Upper lobe of right lung (tissue), 1 donor: ENCODE measurements at regions not wholly inside any gene's neighbourhood (a gene's known extent, or its start where the extent isn't known, plus 50 kb on each side); places are given as distances from the start of the nearest gene placed in this dataset.
"Not testable (repeated sequence)": the region's sequence is repeated elsewhere in the genome, so short reads cannot be mapped to it uniquely, and the experiment has no call there.

Experiments used
- ATAC-seq: fragments of 200-7000 bp; cut with Tn5 transposase; one replicate; pipeline ENCODE4 v1.9.1; 2020; ENCODE audit warnings: mild to moderate bottlenecking, moderate library complexity
- DNase-seq: peaks from one replicate; pipeline ENCODE4 v3.0.0-alpha.2; 2020
- H3K27ac ChIP-seq: fragments of 200-600 bp; one replicate; pipeline ENCODE4 v1.8.0; 2022
- H3K27me3 ChIP-seq: fragments of 200-600 bp; one replicate; pipeline ENCODE4 v1.8.0; 2022; ENCODE audit warnings: mild to moderate bottlenecking
- H3K36me3 ChIP-seq: fragments of 200-600 bp; one replicate; pipeline ENCODE4 v1.8.0; 2022
- H3K4me1 ChIP-seq: fragments of 200-600 bp; one replicate; pipeline ENCODE4 v1.8.0; 2022
- H3K4me3 ChIP-seq: fragments of 200-600 bp; one replicate; pipeline ENCODE4 v1.8.0; 2022; ENCODE audit warnings: mild to moderate bottlenecking
- H3K9me3 ChIP-seq: fragments of 200-600 bp; one replicate; pipeline ENCODE4 v1.8.0; 2022
- intact Hi-C: fragments of 100-400 bp; cut with DNase I; formaldehyde crosslinking; loops from one replicate; pipeline ENCODE4 v1.11.0; 2022
- TF ChIP-seq, protein P1 (sequence below): fragments of 200-600 bp; IDR thresholded peaks from one replicate; pipeline ENCODE4 v1.8.0; 2022; ENCODE audit warnings: antibody characterized with exemption
- donor health status: DM: no; HTN: yes; CAD: no; lungs with severe emphysema.

DNA sequence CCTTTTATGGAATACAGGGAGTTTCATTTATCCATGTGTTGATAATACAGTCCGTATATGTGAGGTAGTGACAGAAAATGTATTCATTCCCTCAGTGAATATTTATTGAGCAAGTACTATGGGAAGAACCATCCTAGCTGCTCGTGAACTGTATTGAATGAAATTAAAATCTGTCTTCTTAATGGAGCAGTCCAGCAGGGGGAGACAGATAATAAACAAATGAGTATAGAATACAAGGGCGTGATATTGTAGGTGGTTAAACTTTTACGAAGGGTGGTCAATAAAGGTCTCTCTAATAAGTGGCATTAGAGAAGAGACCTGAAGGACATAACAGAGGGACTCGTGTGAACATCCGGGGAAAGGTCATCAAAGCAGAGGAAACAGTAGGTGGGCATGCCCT, 62.7 kb upstream of the OSTN start:
- TF ChIP-seq, protein P1, sequence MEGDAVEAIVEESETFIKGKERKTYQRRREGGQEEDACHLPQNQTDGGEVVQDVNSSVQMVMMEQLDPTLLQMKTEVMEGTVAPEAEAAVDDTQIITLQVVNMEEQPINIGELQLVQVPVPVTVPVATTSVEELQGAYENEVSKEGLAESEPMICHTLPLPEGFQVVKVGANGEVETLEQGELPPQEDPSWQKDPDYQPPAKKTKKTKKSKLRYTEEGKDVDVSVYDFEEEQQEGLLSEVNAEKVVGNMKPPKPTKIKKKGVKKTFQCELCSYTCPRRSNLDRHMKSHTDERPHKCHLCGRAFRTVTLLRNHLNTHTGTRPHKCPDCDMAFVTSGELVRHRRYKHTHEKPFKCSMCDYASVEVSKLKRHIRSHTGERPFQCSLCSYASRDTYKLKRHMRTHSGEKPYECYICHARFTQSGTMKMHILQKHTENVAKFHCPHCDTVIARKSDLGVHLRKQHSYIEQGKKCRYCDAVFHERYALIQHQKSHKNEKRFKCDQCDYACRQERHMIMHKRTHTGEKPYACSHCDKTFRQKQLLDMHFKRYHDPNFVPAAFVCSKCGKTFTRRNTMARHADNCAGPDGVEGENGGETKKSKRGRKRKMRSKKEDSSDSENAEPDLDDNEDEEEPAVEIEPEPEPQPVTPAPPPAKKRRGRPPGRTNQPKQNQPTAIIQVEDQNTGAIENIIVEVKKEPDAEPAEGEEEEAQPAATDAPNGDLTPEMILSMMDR: peak; percentile 38
- ATAC-seq: peak; percentile 26
- no peak overlapping the region for H3K4me3 ChIP-seq
- no peaks in the 10 kb centered on the region for H3K9me3 ChIP-seq
- intact Hi-C loops: no loop called here
- no peaks in the 10 kb centered on the region for H3K4me1 ChIP-seq
- no peaks in the 10 kb centered on the region for H3K36me3 ChIP-seq
- DNase-seq: no peak
- no peak overlapping the region for H3K27ac ChIP-seq
- H3K27me3 ChIP-seq: no peaks in the 10 kb centered on the region

DNA sequence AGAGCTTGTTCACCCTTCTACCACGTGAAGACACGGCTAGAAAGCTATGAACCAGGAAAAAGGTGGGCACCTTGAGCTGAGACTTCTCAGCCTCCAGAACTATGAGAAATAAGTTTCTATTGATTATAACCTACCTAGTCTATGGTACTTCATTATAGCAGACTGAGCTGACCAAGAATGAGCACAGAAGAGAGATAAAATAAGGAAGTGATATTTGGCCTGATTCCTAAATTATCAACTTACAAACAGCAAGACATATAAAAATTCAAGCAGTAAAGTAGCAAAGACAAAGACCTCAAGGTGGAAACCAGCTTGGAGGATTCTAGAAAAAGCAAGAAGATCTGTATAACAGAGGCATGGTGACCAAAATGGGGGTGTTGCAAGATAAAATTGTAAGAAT, 63.9 kb upstream of the OSTN start:
- TF ChIP-seq, protein P1: no peak
- H3K27me3 ChIP-seq: no peaks in the 10 kb centered on the region
- no peaks in the 10 kb centered on the region for H3K4me1 ChIP-seq
- ATAC-seq: no peak
- H3K36me3 ChIP-seq: no peaks in the 10 kb centered on the region
- intact Hi-C loops: no loop called here
- no peak for DNase-seq
- no peak overlapping the region for H3K27ac ChIP-seq
- H3K9me3 ChIP-seq: no peaks in the 10 kb centered on the region
- no peak overlapping the region for H3K4me3 ChIP-seq

DNA sequence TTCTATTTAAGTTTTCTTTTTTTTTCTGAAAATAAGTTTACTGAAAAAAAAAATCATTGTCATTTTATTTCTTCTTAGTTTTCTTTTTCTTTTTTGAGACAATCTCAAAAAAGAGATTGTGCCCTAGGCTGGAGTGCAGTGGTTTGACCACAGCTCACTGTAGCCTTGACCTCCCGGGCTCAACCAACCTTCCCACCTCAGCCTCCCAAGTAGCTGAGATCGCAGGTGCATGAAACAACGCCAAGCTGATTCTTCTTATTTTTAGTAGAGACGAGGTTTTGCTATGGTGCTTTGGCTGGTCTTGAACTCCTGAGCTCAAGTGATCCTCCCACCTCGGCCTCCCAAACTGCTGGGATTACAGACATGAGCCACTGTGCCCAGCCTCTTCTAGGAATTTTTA, 65.7 kb upstream of the OSTN start:
- Histone ChIP-seq H3K9me3 (no peaks in the 10 kb centered on the region), H3K27me3 (no peaks in the 10 kb centered on the region), H3K4me1 (no peaks in the 10 kb centered on the region), H3K36me3 (no peaks in the 10 kb centered on the region), H3K4me3 (no peak overlapping the region), H3K27ac (no peak overlapping the region)
- intact Hi-C loops: no loop called here
- no peak for DNase-seq
- TF ChIP-seq, protein P1: no peak
- no peak for ATAC-seq

DNA sequence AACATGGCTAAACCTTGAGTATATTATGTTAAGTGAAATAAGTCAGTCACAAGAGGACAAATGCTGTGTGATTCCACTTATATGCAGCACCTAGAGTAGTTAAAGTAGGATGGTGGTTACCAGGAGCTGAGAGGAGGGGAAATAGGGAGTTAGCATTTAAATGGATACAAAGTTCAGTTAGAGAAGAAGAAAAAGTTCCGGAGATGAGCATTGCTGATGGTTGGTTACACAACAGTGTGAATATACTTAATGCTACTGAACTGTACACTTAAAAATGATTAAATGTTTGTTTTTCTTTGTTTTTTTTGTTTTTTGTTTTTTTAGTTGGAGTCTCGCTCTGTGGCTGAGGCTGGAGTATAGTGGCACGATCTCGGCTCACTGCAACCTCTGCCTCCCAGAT, 67.7 kb upstream of the OSTN start:
- H3K27ac ChIP-seq: no peak overlapping the region
- no peaks in the 10 kb centered on the region for H3K27me3 ChIP-seq
- H3K4me3 ChIP-seq: no peak overlapping the region
- TF ChIP-seq, protein P1: no peak
- H3K9me3 ChIP-seq: no peaks in the 10 kb centered on the region
- no peak for ATAC-seq
- no peak for DNase-seq
- no peaks in the 10 kb centered on the region for H3K4me1 ChIP-seq
- H3K36me3 ChIP-seq: no peaks in the 10 kb centered on the region
- intact Hi-C loops: no loop called here

DNA sequence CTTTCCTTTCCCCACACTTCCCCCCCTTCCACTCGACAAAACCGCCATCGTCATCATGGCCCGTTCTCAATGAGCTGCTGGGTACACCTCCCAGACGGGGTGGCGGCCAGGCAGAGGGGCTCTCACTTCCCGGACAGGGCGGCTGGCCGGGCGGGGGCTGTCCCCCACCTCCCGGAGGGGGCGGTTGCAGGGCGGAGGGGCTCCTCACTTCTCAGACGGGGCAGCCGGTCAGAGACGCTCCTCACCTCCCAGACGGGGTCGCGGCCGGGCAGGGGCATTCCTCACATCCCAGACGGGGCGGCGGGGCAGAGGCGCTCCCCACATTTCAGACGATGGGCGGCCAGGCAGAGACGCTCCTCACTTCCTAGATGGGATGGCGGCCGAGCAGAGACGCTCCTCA, 74.2 kb upstream of the OSTN start:
- H3K9me3 ChIP-seq, intact Hi-C loops, H3K27ac ChIP-seq, ATAC-seq, H3K4me1 ChIP-seq, DNase-seq, H3K36me3 ChIP-seq, H3K4me3 ChIP-seq, H3K27me3 ChIP-seq: not testable (repeated sequence)

DNA sequence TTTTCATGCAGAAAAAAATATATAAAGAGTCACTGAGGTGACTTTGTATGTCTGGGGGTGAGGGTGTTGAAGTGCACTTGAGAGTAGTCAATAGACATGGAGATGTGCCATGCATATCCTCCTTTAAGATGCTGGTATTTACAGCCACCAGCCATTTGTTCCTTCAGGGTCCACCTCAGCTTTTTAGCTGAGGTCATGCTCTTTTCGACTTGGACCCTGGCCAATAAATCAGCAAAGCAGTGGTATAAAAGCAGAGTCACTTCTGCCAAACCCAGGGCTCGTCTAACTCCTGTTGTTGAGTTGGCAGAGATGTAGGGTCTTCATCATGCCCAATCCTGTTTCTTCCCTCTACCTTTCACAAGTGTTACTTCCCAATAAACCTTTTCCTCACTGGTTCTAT, 75.1 kb upstream of the OSTN start:
- H3K4me3 ChIP-seq: no peak overlapping the region
- H3K27me3 ChIP-seq: no peaks in the 10 kb centered on the region
- no peak for ATAC-seq
- H3K4me1 ChIP-seq: no peaks in the 10 kb centered on the region
- H3K36me3 ChIP-seq: no peaks in the 10 kb centered on the region
- DNase-seq: no peak
- H3K9me3 ChIP-seq: no peaks in the 10 kb centered on the region
- intact Hi-C loops: no loop called here
- TF ChIP-seq, protein P1: no peak
- H3K27ac ChIP-seq: no peak overlapping the region
